NCI-H460 (cell line): ENCODE measurements at regions not wholly inside any gene's neighbourhood (a gene's known extent, or its start where the extent isn't known, plus 50 kb on each side); places are given as distances from the start of the nearest gene placed in this dataset.
"Not testable (repeated sequence)": the region's sequence is repeated elsewhere in the genome, so short reads cannot be mapped to it uniquely, and the experiment has no call there.

ENCODE experiments used
- DNase-seq: peaks from one replicate; pipeline ENCODE4 v3.0.0-alpha.2; 2016; ENCODE audit warnings: low read depth; ENCODE audit errors: extremely low read depth

DNA sequence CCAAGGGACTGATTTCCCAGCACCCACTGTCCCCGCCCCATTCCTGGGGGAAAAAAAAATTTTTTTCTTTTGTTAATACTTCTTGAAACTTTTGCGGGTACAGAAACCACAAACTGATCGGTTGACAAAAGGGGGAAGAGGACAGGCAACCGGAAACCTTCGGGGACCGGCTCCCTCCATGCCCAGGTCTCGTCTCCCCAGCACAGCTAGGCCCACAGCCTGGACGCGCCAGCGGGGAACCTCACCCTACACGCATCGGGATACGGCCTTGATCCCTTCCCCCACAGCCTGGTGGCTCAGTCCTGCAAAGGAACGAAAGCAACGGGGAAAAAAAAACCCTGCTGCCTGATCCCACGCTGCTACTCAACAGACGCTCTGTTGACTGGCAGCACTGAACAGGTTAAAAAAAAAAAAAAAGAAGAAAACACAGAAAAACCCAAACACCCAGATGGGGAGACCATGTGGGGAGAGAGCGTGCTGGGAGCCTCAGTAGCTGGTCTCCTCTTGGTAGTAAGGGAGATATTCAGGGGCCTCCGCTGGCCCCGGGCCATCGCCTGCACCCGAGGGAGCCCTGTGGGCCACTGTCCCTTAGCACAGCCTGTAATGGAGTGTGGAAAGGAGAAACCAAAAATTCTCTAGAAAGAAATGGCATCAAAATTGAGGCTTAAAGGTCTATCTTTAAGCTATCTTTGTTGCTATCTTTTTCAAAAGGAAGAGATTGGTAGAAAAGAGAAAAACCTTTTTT is 185.7 kb downstream of the POTEC start:
- DNase-seq: not testable (repeated sequence)

DNA sequence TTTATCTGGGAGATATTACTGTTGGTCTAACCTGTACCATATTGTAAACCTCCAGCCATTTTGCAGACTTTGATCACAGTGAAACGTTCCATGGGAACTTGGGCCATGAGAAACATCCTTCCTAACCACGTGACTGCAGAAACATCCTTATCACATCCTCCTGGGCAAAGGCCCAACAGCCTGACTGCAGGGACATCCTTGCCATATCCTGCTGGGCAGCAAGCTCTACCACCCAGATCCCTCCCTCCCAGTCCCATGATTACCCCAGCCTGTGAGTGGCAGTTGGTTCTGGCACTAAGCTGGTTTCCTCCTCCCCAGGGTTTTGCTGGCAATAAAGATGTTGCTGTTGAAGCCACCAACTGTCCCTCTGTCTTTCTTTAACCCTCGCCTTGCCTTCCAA is 201.2 kb downstream of the POTEC start:
- not testable (repeated sequence) for DNase-seq

DNA sequence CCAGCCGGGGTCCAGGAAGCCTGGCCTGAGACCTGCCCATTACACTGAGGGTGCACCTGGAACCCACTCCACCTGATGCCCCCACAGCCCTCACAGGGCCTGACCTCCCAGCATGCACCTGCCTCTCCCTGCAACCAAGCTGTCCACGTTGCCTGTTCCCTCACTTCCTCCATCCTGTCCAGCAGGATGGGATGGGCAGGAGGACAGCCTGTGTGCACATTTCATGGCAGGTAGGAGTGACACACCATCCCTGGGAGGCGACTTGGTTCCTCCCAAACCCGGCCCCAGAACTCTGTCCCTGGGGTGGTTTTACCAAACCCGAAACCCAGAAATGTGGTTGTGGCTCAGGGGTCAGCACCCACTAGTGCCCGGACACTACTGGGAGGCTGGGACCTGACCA is 203.8 kb upstream of the ZNF519 start:
- not testable (repeated sequence) for DNase-seq

DNA sequence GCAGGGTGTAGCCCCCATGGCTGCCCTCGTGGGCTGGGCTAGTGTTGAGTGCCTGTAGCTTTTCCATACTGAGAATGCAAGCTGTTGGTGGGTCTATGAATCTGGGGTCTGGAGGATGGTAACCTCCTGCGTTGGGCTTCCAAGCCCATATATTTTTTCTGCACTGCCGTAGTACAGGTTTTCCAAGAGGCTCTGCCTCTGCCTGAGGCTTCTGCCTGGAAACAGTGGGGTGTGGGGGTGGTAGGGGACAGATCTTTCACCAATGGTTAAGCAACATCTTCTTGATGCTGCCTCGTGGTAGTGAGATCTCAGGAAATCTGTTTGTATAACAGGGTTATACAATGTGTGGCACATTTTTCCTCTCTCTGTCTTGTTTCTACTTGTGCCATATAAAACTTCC is 189.0 kb upstream of the ZNF519 start:
- DNase-seq: not testable (repeated sequence)

DNA sequence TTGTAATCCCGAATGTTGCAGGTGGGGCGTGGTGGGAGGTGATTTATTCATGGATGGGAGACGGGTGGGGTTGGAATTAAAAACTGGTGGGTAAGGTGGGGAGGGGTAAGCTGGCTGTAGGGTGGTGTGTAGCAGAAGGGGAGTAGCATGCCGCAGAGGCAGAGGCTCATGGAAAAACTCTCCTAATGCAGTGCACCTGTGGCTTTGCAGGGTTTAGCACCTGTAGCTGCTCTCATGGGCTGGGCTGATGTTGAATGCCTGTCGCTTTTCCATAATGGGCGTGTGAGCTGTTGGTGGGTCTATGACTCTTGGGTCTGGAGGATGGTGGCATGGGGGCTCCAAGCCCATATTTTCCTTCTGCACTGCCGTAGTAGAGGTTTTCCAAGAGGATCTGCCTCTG is 169.0 kb upstream of the ZNF519 start:
- not testable (repeated sequence) for DNase-seq

DNA sequence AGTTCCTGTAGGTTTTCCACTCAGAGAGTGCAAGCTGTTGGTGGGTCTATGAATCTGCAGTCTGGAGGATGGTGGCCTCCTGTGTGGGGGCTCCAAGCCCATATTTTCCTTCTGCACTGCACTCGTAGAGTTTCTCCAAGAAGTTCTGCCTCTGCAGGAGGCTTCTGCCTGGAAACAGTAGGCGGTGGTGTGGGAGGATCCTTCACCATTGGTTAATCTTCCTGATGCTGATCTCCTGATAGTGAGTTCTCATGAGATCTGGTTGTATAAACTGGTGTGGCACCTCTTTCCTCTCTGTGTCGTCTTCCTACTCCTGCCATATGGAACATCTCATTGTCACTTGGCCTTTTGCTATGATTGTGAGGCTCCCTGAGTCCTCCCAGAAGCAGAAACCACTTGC is 162.8 kb upstream of the ZNF519 start:
- not testable (repeated sequence) for DNase-seq

DNA sequence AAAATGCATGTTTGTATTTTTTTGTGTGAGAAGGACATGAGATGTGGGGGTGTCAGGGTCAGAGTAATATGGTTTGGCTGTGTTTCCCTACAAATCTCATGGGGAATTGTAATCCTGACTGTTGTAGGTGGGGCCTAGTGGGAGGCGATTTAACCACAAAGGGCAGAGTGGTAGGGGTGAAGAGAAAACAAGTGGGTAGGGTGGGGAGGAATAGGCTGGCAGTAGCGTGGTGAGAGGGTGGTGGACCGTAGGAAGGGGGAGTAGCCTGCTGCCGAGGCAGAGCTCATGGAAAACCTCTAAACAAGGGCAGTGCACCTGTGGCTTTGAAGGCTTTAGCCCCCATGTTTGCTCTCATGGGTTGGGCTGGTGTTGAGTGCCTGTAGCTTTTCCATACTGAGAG is 152.8 kb upstream of the ZNF519 start:
- no peak for DNase-seq

DNA sequence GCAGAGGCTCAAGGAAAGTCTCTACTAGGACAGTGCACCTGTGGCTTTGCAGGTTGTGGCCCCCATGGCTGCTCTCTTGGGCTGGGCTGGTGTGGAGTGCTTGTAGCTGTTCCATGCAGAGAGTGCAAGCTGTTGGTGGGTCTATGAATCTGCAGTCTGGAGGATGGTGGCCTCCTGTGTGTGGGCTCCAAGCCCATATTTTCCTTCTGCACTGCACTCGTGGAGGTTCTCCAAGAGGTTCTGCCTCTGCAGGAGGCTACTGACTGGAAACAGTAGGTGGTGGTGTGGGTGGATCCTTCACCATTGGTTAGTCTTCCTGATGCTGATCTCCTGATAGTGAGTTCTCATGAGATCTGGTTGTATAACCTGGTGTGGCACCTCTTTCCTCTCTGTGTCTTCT is 143.2 kb upstream of the ZNF519 start:
- not testable (repeated sequence) for DNase-seq

DNA sequence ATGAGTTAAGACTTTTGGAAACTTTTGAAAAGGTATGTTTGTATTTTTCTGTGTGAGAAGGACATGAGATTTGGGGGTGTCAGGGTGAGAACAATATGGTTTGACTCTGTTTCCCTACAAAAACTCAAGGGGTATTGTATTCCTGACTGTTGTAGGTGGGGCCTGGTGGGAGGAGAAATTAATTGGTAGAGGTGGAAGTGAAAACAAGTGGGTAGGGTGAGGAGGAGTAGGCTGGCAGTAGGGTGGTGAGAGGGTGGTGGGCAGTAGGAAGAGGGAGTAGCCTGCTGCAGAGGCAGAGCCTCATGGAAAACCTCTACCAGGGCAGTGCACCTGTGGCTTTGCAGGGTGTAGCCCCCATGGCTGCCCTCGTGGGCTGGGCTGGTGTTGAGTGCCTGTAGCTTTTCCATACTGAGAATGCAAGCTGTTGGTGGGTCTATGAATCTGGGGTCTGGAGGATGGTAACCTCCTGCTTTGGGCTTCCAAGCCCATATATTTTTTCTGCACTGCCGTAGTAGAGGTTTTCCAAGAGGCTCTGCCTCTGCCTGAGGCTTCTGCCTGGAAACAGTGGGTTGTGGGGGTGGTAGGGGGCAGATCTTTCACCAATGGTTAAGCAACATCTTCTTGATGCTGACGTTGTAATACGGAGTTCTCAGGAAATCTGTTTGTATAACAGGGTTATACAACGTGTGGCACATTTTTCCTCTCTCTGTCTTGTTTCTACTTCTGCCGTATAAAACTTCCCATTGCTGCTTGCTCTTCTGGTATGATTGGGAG is 133.6 kb upstream of the ZNF519 start:
- not testable (repeated sequence) for DNase-seq

DNA sequence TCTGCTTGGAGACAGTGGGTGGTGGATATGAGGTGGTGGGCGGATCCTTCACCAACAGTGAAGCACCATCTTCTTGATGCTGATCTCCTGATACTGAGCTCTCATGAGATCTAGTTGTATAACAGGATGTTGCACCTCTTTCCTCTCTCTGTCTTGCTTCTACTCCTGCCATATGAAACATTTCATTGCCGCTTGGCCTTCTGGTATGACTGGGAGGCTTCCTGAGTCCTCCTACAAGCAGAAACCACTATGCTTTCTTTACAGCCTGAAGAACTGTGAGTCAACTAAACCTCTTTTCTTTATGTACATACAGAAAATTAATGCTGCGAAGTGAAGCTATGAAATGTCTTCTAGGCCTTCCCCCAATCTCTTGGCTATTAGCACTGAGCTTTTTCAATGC is 130.6 kb upstream of the ZNF519 start:
- DNase-seq: not testable (repeated sequence)

DNA sequence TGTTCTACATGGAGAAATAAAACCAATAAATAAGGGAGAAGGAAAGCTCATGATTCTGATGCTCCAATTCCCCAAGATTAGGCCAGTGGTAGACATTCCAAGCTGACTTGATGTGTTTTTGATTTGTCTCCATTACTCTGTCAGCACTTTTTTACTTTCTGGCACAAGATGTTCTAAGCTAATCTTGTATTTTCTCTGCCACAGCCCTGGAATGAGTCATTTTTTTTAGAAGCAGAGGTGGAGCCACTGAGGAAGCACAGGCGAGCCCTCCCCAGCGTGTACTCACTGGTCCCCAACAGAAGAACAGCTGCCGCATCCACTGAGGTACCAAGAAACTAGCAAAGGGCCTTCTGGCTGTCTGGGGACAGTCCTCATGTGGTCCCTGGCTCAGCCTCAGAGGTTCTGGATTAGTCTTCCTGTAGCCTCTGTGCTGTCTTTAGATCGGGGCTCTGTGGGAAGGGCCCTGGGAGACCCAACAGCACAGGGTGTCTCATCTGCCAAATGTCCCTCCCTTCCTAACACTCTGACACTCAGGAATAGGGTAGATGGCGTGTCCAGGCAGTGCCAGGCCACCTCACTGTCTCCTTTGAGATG is 117.9 kb upstream of the ZNF519 start:
- not testable (repeated sequence) for DNase-seq

DNA sequence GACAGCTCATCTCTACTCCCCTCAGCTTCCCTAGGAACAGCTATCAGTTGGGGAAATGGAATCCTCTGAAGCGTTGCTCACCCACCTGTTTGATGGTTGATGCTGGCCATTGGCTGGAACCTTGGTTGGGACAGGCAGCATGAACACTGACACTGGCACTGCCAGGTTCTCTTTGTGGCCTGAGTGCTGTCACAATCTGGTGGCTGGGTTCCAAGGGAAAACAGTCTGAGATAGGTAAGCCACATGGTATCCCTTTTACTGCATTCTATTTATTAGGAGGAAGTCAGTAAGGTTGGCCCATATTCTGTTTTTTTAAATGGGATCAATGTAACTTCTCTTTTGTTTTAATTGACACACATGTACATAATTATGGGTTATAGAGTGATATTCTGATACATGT is 107.0 kb upstream of the ZNF519 start:
- not testable (repeated sequence) for DNase-seq

DNA sequence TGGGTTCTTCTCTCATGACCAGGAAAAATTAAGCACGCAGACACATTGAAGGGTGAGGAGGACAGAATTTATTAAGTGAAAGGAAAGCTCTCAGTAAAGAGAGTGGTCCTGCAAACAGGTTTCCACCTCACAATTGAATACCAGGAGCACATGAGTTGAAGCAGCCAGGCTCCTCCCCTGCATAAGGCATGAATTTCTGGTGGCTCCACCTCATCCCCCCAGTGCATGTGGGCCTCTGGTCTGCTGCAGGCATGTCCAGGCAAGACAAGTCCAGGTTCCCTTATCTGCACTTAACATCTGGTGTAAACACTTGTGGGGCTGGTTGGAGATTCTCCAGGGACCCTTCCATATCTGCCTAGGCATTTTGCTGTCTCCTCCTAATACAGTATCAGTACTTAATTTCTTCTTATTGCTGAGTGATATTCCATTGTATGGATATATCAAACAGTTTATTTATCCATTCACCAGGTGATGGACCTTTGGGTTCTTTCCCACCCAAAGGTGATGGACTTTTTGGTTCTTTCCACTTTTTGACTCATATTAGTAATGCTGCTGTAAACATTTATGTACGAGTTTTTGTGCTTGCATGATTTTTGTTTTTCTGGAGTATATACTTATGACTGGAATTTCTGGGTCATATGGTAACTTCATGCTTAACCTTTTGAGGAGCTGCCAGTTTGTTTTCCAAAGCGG is 104.3 kb upstream of the ZNF519 start:
- not testable (repeated sequence) for DNase-seq

DNA sequence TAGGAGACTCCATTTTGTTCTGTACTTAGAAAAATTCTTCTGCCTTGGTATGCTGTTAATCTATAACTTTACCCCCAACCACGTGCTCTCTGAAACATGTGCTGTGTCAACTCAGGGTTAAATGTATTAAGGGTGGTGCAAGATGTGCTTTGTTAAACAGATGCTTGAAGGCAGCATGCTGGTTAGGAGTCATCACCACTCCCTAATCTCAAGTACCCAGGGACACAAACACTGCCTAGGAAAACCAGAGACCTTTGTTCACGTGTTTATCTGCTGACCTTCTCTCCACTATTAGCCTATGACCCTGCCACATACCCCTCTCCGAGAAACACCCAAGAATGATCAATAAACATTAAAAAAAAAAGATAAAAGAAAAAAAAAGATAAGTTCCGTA is 93.0 kb upstream of the ZNF519 start:
- not testable (repeated sequence) for DNase-seq

DNA sequence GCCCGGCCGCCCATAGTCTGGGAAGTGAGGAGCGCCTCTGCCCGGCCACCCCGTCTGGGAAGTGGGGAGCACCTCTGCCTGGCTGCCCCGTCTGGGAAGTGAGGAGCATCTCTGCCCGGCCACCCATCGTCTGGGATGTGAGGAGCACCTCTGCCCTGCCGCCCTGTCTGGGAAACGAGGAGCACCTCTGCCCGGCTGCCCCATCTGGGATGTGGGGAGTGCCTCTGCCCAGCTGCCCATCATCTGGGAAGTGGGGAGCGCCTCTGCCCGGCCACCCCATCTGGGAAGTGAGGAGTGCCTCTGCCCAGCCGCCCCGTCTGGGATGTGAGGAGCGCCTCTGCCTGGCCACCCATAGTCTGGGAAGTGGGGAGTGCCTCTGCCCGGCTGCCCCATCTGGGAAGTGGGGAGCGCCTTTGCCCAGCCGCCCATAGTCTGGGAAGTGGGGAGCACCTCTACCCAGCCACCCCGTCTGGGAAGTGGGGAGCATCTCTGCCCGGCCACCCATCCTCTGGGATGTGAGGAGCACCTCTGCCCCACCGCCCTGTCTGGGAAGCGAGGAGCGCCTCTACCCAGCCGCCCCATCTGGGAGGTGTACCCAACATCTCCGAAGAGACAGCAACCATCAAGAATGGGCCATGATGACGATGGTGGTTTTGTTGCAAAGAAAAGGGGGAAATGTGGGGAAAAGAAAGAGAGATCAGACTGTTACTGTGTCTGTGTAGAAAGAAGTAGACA is 92.5 kb upstream of the ZNF519 start:
- not testable (repeated sequence) for DNase-seq

DNA sequence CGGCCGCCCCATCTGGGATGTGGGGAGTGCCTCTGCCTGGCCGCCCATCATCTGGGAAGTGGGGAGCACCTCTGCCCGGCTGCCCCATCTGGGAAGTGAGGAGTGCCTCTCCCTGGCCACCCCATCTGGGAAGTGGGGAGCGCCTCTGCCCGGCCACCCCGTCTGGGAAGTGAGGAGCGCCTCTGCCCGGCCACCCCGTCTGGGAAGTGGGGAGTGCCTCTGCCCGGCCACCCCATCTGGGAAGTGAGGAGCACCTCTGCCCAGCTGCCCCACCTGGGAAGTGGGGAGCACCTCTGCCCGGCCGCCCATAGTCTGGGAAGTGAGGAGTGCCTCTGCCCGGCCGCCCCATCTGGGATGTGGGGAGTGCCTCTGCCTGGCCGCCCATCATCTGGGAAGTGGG is 91.7 kb upstream of the ZNF519 start:
- DNase-seq: not testable (repeated sequence)

DNA sequence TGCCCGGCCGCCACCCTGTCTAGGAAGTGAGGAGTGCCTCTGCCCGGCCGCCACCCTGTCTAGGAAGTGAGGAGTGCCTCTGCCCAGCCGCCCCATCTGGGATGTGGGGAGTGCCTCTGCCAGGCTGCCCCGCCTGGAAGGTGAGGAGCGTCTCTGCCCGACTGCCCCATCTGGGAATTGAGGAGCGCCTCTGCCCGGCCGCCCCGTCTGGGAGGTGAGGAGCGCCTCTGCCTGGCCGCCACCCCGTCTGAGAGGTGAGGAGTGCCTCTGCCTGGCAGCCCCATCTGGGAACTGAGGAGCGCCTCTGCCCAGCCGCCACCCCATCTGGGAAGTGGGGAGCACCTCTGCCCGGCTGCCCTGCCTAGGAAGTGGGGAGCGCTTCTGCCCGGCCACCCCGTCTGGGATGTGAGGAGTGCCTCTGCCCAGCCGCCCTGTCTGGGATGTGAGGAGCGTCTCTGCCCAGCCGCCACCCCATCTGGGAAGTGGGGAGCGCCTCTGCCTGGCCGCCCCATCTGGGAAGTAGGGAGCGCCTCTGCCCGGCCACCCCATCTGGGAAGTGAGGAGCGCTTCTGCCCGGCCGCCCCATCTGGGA is 91.1 kb upstream of the ZNF519 start:
- DNase-seq: not testable (repeated sequence)

DNA sequence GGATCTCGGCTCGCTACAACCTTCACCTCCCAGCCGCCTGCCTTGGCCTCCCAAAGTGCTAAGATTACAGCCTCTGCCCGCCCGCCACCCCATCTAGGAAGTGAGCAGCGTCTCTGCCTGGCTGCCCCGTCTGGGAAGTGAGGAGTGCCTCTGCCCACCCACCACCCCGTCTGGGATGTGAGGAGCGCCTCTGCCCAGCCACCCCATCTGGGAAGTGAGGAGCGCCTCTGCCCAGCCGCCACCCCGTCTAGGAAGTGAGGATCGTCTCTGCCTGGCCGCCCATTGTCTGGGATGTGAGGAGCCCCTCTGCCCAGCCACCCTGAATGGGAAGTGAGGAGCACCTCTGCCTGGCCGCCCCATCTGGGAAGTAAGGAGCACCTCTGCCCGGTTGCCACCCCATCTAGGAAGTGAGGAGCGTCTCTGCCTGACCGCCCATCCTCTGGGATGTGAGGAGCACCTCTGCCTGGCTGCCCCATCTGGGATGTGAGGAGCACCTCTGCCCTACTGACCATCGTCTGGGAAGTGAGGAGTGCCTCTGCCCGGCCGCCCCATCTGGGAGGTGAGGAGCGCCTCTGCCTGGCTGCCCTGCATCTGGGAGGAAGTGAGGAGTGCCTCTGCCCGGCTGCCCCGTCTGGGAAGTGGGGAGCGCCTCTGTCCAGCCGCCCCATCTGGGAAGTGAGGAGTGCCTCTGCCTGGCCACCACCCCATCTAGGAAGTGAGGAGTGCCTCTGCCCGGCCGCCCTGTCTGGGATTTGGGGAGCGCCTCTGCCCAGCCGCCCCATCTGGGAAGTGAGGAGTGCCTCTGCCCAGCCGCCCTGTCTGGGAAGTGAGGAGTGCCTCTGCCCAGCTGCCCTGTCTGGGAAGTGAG is 90.4 kb upstream of the ZNF519 start:
- not testable (repeated sequence) for DNase-seq

DNA sequence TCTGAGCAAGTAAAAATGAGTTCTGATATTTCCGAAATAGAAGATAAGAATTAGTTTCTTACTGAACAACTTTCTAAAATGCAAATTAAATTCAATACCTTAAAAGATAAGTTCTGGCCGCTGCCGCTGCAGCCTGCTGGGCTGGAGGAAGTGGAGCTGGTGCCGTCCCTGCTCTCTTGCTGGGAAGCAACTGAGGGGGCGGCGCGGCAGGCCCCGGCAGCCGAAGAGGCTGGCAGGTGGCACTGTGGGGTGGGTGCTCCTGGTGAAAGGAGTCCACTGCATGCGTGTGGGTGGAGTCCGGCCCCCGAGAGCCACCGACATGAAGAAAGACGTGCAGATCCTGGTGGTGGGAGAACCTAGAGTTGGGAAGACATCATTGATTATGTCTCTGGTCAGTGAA is 89.5 kb upstream of the ZNF519 start:
- no peak for DNase-seq
